ENCODE measurements at regions not wholly inside any gene's neighbourhood (a gene's known extent, or its start where the extent isn't known, plus 50 kb on each side); places are given as distances from the start of the nearest gene placed in this dataset.

DNA sequence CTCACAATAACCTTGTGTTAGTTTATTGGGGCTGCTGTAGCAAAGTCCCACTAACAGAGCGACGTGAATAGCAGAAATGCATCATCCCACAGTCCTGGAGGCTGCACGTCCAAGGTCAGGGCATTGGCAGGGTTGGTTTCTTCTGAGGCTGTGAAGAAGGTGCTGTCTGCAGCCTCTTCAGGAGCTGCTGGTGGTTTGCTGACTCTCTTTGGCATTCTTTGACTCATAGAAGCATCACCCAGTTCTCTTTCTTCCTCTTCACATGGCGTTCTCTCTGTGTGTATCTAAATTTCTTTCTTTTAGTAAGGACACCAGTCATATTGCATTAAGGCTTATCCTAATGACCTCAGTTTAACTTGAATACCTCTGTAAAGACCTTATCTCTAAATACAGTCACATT, 428.4 kb upstream of the KLF6 start:
- H3K9me3 Mint-ChIP-seq: no peaks in the 10 kb centered on the region

GRCh38 chr10:4212111-4212630, 427.2 kb upstream of the KLF6 start:
- peaks cover 0 to 7% of the 10 kb centered on the region in 2 donors for H3K27me3 Mint-ChIP-seq
- ATAC-seq (replicated peaks): no peak
- no peaks in the 10 kb centered on the region for H3K36me3 Mint-ChIP-seq
- no peak overlapping the region for H3K27ac Mint-ChIP-seq
- no peaks in the 10 kb centered on the region for H3K9me3 Mint-ChIP-seq
- H3K4me3 Mint-ChIP-seq: no peak overlapping the region
- DNase-seq: no peak
- peaks cover 5 to 15% of the 10 kb centered on the region in 2 donors for H3K4me1 Mint-ChIP-seq

More for the DNA sequence above, 428.4 kb upstream of the KLF6 start:
- DNase-seq (no peak), ATAC-seq (replicated peaks) (no peak)
- Mint-ChIP-seq H3K27me3 (peaks cover 0 to 5% of the 10 kb centered on the region in 2 donors), H3K4me3 (no peak overlapping the region), H3K27ac (no peak overlapping the region), H3K4me1 (peaks cover 5 to 15% of the 10 kb centered on the region in 2 donors), H3K36me3 (no peaks in the 10 kb centered on the region)

GRCh38 chr10:4208499-4208898, 423.5 kb upstream of the KLF6 start:
- H3K4me3 Mint-ChIP-seq: no peak overlapping the region

DNA sequence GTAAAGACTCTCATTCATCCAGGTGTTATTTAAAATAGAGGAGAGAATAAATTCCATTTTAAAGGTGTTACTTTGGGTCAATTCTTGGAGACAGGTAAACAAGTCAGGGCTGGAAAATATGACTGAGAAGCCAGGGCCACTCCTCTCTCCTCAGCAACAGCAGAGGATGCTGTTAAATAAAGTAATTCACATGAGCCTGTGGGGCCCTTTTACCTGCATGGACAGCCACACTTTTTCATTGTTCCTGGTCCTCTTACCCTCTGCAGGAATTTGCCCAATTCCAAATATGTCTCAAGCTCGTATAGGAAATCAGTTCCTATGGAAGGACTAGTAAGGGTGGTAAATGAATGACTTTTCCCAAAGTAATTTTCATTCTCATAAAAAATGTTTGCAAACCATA, 420.1 kb upstream of the KLF6 start:
- Mint-ChIP-seq H3K27ac (no peak overlapping the region), H3K36me3 (no peaks in the 10 kb centered on the region), H3K9me3 (peaks cover 0 to 2% of the 10 kb centered on the region in 2 donors), H3K4me1 (no peaks in the 10 kb centered on the region), H3K4me3 (no peak overlapping the region), H3K27me3 (peaks cover 4 to 32% of the 10 kb centered on the region in 2 donors)
- DNase-seq: no peak
- no peak for ATAC-seq (replicated peaks)

More at GRCh38 chr10:4208499-4208898, 423.5 kb upstream of the KLF6 start:
- Mint-ChIP-seq H3K27ac (no peak overlapping the region), H3K9me3 (peaks cover 0 to 2% of the 10 kb centered on the region in 2 donors), H3K27me3 (peaks cover 4 to 22% of the 10 kb centered on the region in 2 donors), H3K4me1 (no peaks in the 10 kb centered on the region), H3K36me3 (no peaks in the 10 kb centered on the region)
- DNase-seq (no peak), ATAC-seq (replicated peaks) (no peak)

DNA sequence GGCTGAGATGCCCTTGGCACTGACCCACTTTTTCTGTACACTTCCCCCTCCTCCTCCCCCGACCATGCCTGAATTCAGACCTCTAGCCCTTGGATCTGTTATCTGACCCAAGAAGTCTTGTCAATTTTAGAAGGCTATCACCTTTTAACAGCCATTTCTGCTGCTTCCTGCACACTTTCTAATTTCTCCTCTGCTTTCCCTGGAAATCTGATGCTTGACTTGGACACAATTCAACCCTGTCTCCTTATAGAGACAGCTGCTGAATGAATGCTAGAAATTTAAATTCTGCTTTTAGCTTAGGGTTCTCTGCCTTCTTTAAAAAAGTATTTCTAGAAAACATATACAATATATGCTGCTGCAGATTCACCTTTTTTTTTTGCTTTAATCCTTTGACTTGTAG, 417.9 kb upstream of the KLF6 start:
- Mint-ChIP-seq H3K27ac (no peak overlapping the region), H3K27me3 (peaks cover 4 to 30% of the 10 kb centered on the region in 2 donors), H3K9me3 (peaks cover 0 to 2% of the 10 kb centered on the region in 2 donors), H3K4me3 (no peak overlapping the region), H3K36me3 (no peaks in the 10 kb centered on the region), H3K4me1 (no peaks in the 10 kb centered on the region)
- no peak for DNase-seq
- no peak for ATAC-seq (replicated peaks)

GRCh38 chr10:4201866-4202825, 417.1 kb upstream of the KLF6 start:
- no peak overlapping the region for H3K27ac Mint-ChIP-seq
- H3K36me3 Mint-ChIP-seq: no peaks in the 10 kb centered on the region
- peaks cover 0 to 2% of the 10 kb centered on the region in 2 donors for H3K9me3 Mint-ChIP-seq
- peaks cover 4 to 25% of the 10 kb centered on the region in 2 donors for H3K27me3 Mint-ChIP-seq
- no peak overlapping the region for H3K4me3 Mint-ChIP-seq
- DNase-seq (no peak), ATAC-seq (replicated peaks) (no peak)
- peaks cover 0 to 4% of the 10 kb centered on the region in 2 donors for H3K4me1 Mint-ChIP-seq

GRCh38 chr10:4199196-4199595, 414.2 kb upstream of the KLF6 start:
- ATAC-seq (replicated peaks) (no peak), DNase-seq (no peak)
- peaks cover 4 to 12% of the 10 kb centered on the region in 2 donors for H3K4me1 Mint-ChIP-seq
- peaks cover 0 to 12% of the 10 kb centered on the region in 2 donors for H3K27me3 Mint-ChIP-seq
- H3K27ac Mint-ChIP-seq: no peak overlapping the region
- H3K4me3 Mint-ChIP-seq: no peak overlapping the region
- no peaks in the 10 kb centered on the region for H3K36me3 Mint-ChIP-seq
- H3K9me3 Mint-ChIP-seq: no peaks in the 10 kb centered on the region

DNA sequence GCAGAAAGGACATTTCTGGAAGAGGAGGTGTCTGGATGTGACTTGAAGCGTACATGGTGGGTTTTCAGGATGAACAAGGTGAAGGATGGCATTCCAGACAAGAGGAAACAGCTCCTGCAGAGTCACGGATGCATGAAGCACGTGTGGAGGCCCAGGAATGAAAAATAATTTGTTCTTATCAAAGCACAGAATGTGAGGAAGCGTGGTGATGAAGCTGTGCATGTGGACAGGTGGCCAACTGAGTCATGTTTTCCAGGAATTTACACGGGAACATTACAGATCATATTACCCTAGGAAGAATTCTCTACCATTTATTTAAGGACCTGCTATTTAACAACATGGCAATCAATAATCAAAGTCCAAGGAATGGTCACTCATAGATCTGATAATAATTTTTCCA, 413.2 kb upstream of the KLF6 start:
- ATAC-seq (replicated peaks): no peak
- Mint-ChIP-seq H3K36me3 (no peaks in the 10 kb centered on the region), H3K4me3 (no peak overlapping the region), H3K27me3 (peaks cover 0 to 9% of the 10 kb centered on the region in 2 donors), H3K27ac (no peak overlapping the region), H3K4me1 (peaks cover 4 to 12% of the 10 kb centered on the region in 2 donors), H3K9me3 (no peaks in the 10 kb centered on the region)
- DNase-seq: no peak

DNA sequence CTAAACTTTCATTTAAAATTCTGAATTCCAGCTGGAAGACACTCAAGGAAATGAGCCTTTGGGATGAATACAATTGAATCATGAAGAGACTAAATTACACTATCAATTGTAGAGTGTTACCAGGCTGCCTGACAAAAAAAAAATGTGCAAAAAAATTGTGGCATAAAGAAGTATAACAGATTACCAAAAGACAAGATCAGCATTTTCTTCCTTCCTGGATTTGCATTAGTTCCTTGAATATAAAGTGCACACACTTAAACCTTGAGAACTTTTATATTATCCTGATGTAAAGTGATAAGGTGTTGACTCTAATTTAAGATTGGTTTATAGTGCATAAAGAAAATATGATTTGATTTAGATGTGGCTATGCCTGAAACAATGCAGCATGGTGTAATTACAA, 412.7 kb upstream of the KLF6 start:
- ATAC-seq (replicated peaks): no peak
- DNase-seq: no peak
- Mint-ChIP-seq H3K9me3 (no peaks in the 10 kb centered on the region), H3K36me3 (no peaks in the 10 kb centered on the region), H3K4me3 (no peak overlapping the region), H3K27me3 (peaks cover 0 to 9% of the 10 kb centered on the region in 2 donors), H3K4me1 (peaks cover 4 to 12% of the 10 kb centered on the region in 2 donors), H3K27ac (no peak overlapping the region)

DNA sequence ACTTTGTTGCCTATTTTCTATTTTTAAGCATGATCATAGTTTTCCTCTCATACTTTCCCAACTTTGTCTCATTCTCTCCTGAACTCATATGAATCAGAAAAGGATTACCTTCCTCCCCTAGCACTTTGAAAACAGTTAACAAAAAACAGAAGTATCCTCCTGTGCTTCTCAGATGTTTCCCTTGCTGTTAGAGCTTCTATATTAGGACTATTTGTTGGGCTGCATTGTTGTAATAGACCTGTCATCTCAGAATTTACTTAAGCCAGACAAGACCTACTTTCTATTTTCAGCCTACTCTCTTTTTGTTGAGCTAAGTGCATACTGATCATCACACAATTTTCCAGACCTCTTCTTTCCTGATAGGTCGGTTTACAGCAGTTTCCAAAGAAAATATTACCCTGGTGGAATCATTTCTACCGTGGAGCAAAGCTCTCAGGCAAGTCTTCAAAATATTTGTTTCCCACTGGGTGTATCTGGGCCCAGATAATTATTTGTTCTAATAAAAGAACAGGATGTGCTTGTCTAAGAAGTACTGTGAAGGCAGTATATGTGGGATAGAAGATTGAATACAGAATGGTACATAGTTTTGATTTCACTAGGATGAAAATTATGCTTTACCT, 411.9 kb upstream of the KLF6 start:
- Mint-ChIP-seq H3K36me3 (no peaks in the 10 kb centered on the region), H3K27me3 (peaks cover 0 to 4% of the 10 kb centered on the region in 2 donors), H3K4me3 (no peak overlapping the region), H3K27ac (no peak overlapping the region), H3K9me3 (no peaks in the 10 kb centered on the region), H3K4me1 (peaks cover 4 to 12% of the 10 kb centered on the region in 2 donors)
- ATAC-seq (replicated peaks): no peak
- no peak for DNase-seq

DNA sequence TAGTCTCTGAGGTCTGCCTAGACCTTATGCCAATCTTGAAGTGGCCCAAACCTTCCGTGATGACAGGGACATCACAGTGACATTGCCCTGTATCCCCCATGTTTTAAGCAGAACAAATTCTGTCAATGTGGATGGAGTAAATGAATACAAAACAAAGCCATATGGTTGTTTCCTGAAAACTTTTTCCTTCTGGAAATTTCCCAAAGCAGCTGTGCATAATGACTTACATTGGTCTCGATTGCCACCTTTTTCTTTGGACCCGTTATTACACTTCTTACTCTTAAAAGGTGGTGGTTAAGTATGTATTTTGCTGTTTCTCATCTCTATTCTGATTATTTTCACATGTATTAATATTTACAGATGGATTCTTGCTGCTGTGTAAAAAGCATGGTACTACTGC, 411.2 kb upstream of the KLF6 start:
- ATAC-seq (replicated peaks): no peak
- Mint-ChIP-seq H3K9me3 (no peaks in the 10 kb centered on the region), H3K27ac (no peak overlapping the region), H3K36me3 (no peaks in the 10 kb centered on the region), H3K4me3 (no peak overlapping the region), H3K27me3 (no peaks in the 10 kb centered on the region), H3K4me1 (peaks cover 6 to 12% of the 10 kb centered on the region in 2 donors)
- DNase-seq: no peak

- DNase-seq (no peak), ATAC-seq (replicated peaks) (no peak)
- Mint-ChIP-seq H3K27ac (no peak overlapping the region), H3K27me3 (no peaks in the 10 kb centered on the region), H3K36me3 (no peaks in the 10 kb centered on the region), H3K4me1 (peaks cover 6 to 12% of the 10 kb centered on the region in 2 donors), H3K4me3 (no peak overlapping the region), H3K9me3 (no peaks in the 10 kb centered on the region)
These were observed 410.2 kb upstream of the KLF6 start for GRCh38 chr10:4195213-4195612.

- no peak overlapping the region for H3K27ac Mint-ChIP-seq
- peaks cover 2 to 4% of the 10 kb centered on the region in 2 donors for H3K9me3 Mint-ChIP-seq
- no peak overlapping the region for H3K4me3 Mint-ChIP-seq
- no peak for ATAC-seq (replicated peaks)
- peaks cover 6 to 12% of the 10 kb centered on the region in 2 donors for H3K4me1 Mint-ChIP-seq
- H3K27me3 Mint-ChIP-seq: no peaks in the 10 kb centered on the region
- H3K36me3 Mint-ChIP-seq: no peaks in the 10 kb centered on the region
- no peak for DNase-seq
These were observed 409.2 kb upstream of the KLF6 start for GRCh38 chr10:4194231-4194630.

DNA sequence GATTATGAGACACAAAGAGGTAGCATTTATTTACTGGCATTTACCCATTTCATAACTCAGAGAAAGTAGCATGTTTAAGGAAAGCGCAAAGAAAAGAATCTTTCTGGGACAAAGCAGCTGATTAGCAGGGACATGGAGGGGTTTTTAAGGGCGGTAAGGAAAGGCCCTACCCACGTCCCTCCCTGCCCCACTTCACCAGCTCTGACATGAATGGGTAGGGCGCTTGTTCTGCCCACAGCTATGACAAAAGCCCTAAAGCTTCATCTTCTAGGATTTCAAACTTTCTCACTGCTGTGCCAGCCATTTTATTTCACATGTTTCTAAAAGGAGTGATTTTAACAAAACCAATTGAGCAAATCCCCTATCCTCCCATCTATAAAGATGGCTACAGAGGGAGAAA, 406.9 kb upstream of the KLF6 start:
- Mint-ChIP-seq H3K4me1 (peaks cover 7 to 12% of the 10 kb centered on the region in 2 donors), H3K27ac (no peak overlapping the region), H3K36me3 (no peaks in the 10 kb centered on the region), H3K4me3 (no peak overlapping the region), H3K27me3 (no peaks in the 10 kb centered on the region), H3K9me3 (peaks cover 2 to 4% of the 10 kb centered on the region in 2 donors)
- ATAC-seq (replicated peaks) (no peak), DNase-seq (no peak)
